Gastroesophageal sphincter (tissue), 3 donors: ENCODE measurements at regions not wholly inside any gene's neighbourhood (a gene's known extent, or its start where the extent isn't known, plus 50 kb on each side); places are given as distances from the start of the nearest gene placed in this dataset.

Experiments used
- EP300 ChIP-seq: sonication (generic); formaldehyde crosslinking; IDR thresholded peaks from one replicate; pipeline ENCODE4 v1.6.1; 2017; ENCODE audit warnings: antibody characterized with exemption, mild to moderate bottlenecking
- POLR2AphosphoS5 ChIP-seq: sonication (generic); formaldehyde crosslinking; IDR thresholded peaks from one replicate; pipeline ENCODE4 v1.6.1; 2017; ENCODE audit warnings: antibody characterized with exemption
- TF ChIP-seq, protein P1 (sequence below), 4 experiments: fragments of 200-600 bp in 2 of 4; fragments of 450-650 bp in 2 of 4; sonication (generic) in 1 of 4; IDR thresholded peaks; one replicate each; pipeline ENCODE4 v1.5.1; 2017 to 2019; ENCODE audit warnings: antibody characterized with exemption in 4 of 4, mild to moderate bottlenecking in 2 of 4, moderate library complexity in 2 of 4

DNA sequence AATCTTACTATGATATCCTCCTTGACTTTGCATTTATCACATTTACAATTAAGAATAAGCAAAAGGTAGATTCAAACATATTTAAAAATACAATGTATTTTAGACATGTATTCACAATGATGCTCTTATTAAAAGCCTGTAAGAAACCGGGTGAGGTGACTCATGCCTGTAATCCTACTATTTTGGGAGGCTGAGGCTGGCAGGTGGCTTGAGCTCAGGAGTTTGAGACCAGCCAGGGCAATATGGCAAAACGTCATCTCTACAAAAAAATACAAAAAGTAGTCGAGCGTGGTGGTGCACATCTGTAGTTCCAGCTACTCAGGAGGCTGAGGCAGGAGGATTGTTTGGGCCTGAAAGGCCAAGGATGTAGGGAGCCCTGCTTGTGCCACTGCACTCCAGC lies 618.4 kb downstream of the CDH18 start:
- no peak for TF ChIP-seq POLR2AphosphoS5
- TF ChIP-seq, protein P1, sequence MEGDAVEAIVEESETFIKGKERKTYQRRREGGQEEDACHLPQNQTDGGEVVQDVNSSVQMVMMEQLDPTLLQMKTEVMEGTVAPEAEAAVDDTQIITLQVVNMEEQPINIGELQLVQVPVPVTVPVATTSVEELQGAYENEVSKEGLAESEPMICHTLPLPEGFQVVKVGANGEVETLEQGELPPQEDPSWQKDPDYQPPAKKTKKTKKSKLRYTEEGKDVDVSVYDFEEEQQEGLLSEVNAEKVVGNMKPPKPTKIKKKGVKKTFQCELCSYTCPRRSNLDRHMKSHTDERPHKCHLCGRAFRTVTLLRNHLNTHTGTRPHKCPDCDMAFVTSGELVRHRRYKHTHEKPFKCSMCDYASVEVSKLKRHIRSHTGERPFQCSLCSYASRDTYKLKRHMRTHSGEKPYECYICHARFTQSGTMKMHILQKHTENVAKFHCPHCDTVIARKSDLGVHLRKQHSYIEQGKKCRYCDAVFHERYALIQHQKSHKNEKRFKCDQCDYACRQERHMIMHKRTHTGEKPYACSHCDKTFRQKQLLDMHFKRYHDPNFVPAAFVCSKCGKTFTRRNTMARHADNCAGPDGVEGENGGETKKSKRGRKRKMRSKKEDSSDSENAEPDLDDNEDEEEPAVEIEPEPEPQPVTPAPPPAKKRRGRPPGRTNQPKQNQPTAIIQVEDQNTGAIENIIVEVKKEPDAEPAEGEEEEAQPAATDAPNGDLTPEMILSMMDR (IDR thresholded peaks at IDR 0.05): no peak
- no peak for TF ChIP-seq EP300
